ENCODE measurements at regions not wholly inside any gene's neighbourhood (a gene's known extent, or its start where the extent isn't known, plus 50 kb on each side); places are given as distances from the start of the nearest gene placed in this dataset.

- TF ChIP-seq CTCF (IDR thresholded peaks at IDR 0.05): no peak
- TF ChIP-seq SMC3 (IDR thresholded peaks at IDR 0.05): no peak
- TF ChIP-seq KDM1A (IDR thresholded peaks at IDR 0.05; ENCODE audit: low read depth): no peak
- no peak for TF ChIP-seq RAD21 (conservative IDR thresholded peaks at IDR 0.05 in 1 of 2, IDR thresholded peaks at IDR 0.05 in 1 of 2)
- TF ChIP-seq, protein P1, sequence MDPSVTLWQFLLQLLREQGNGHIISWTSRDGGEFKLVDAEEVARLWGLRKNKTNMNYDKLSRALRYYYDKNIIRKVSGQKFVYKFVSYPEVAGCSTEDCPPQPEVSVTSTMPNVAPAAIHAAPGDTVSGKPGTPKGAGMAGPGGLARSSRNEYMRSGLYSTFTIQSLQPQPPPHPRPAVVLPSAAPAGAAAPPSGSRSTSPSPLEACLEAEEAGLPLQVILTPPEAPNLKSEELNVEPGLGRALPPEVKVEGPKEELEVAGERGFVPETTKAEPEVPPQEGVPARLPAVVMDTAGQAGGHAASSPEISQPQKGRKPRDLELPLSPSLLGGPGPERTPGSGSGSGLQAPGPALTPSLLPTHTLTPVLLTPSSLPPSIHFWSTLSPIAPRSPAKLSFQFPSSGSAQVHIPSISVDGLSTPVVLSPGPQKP (IDR thresholded peaks at IDR 0.05; ENCODE audit: low read depth, low read length): no peak
- TF ChIP-seq HMGXB4 (CRISPR knock-in tag; IDR thresholded peaks at IDR 0.05; ENCODE audit: borderline replicate concordance): no peak
- TF ChIP-seq BCL3 (IDR thresholded peaks at IDR 0.05): no peak
Measured at GRCh38 chr16:58793366-58793765, 59.2 kb upstream of the GOT2 start.
